ENCODE measurements at regions not wholly inside any gene's neighbourhood (a gene's known extent, or its start where the extent isn't known, plus 50 kb on each side); places are given as distances from the start of the nearest gene placed in this dataset.

DNA sequence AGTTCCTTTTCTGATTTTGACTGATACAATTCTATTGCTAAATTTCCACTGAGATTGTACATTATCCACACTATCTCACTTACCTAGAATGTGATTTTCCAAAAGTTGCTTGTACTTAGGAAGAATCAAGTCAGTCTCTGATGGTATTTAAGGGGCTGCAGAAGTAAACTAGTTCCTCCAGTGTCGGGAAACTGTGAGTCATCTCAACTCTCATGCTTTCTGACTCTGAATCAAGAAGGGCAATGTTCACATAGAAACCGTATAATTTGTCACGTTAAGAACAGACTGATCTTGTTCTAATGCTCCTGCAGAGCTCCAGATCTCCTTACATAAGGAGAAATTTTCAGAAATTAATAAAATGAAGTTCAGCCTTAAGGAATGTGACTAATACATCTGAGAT, 369.3 kb downstream of the KLF5 start:
- in situ Hi-C loops (cut with MboI; ENCODE audit: low sequenced_read_pairs) = no loop called here

DNA sequence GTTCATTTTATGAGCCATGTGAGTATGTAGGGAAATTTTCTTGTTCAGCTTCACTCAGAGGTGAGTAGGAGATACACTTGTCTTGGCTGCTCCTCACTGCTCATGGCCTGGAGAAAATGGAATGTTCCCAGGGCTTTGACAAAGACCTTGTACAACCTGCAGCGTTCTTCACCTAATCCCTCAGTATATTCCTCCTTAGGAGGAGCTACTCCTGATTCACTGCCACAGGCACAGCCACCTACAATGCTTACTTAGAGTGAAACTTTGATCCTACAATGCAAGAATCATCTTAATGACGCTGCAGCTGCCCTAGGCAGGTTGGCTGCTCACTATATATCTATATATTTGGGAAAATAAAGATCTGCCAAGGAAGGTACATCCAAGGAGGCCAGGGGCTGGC, 364.2 kb downstream of the KLF5 start:
- in situ Hi-C loops (cut with MboI; ENCODE audit: low sequenced_read_pairs) = no loop called here

DNA sequence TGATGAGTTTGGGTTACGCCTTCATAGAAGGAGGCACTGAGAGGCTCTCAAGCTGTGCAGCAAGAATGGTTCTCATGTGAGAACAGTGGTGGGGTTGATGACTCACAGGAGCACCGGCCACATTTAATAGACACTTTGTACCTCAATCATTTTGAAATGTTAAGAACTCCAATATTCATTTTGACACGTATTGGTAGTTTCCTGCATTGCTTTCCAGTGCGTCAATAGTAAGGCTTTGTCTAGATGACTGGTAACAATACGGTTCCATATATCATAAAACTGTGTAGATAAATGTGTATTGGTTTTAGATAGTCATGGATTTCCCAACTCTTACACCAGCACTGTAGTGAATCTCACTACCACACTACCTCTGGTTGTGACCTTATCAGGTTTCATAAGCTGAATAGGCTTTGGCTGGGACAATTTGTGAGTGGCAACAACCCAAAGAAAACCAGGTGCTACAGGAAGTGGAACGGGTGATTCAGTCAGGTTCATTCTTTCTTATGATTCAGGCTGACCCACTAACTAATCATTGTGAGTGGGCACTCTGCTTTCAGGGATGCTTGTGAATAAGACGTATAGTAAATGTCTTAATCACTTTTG, 362.6 kb downstream of the KLF5 start:
- in situ Hi-C loops (cut with MboI; ENCODE audit: low sequenced_read_pairs) = no loop called here

DNA sequence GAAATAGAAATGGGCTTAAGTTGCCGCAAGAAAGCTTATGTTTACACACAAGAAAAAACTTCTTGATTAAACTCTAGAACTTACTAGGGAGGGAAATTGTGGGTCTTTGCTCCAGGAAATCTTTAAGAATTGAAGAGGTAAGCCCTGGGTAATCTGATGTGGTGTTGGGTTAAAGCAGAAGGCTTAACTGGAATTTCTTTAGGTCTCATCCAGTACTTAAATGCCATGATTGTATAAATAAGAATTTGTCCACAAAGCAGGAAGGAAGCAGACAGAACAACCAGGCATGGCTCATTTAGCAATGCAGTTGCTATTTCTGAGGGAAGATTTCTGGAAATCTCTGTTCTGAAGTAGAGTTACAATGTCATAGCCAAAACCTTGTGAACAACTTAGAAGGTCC, 360.4 kb downstream of the KLF5 start:
- in situ Hi-C loops (cut with MboI; ENCODE audit: low sequenced_read_pairs) = no loop called here

DNA sequence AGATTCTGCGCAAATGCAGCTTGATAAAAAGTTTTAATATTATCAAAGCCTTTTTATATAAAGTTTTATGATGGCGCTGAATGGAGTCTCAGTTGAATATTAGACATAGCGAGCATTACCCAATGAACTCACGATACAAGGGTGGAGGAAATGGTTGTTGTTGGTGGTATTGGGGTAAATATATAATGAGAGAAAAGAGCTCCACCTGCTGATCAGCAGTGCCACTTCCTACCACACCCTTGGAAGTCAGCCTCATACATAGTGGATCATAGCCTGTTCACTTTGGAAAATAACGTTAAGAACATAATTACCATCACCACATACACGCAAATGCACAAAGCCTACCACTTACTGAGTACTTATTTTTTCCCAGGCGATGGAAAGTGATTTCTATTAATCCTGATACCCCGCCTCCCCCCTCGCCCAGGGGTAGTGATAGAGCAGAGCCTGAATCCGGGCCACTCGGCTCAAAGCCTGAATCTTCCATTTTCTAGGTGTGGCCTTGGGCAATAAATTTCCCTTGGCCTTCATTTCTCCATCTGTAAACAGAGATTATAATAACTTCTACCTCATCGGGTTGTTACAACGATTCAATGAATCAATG, 358.3 kb downstream of the KLF5 start:
- in situ Hi-C loops (cut with MboI; ENCODE audit: low sequenced_read_pairs) = no loop called here

DNA sequence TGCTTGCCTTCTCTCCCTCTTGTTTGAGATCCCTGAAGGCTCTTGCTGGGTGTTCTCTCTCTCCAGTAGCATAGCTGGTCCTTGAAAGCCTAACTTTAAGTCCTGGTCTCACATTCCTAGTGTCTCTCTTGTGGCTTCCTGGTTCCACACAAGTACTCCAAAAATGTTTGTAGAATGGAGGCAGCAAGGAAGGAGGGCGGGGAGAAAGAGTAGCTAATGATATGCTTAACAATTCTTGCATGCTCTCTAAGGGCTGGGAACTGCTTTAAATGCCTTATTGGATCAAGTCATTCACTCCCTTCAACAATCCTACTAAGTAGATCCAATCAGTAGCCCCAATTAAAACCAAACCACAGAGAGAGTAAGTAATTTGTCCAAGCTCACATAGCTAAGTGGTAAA, 357.3 kb downstream of the KLF5 start:
- in situ Hi-C loops (cut with MboI; ENCODE audit: low sequenced_read_pairs) = no loop called here

DNA sequence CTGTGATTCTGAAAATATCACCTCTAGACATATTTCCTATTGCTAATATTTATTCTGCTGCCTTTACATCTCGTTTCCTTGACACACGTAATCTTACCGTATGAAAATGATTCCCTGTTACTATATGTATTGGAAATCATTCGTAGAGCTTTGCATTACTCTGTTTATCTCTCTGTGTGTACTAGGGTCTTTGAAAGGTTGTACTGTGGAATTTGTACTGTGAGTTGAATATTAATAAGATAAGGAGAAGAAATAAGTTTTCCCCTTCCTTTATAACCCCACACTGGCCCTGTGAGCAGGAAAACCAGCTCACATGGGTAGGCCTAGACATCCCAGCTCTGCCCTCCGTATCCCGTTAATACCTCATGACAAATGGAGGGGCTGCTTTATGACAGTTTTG, 354.9 kb downstream of the KLF5 start:
- in situ Hi-C loops (cut with MboI; ENCODE audit: low sequenced_read_pairs) = no loop called here

DNA sequence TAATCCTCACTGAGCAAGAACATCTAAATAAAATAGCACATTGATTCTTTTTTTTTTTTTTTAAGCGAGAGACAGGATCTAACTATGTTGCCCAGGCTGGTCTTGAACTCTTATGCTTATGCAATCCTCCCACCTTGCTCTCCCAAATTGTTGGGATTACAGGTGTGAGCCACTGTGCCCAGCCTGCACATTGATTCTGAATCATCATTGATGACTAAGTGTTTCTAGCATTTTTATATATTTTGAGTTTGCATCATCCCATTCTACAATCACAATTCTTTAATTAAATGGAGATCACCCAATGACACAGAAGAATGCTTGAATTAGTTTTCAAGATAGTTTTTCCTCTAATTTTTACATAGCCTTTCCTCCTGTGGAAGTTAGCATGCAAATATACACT, 354.1 kb downstream of the KLF5 start:
- in situ Hi-C loops (cut with MboI; ENCODE audit: low sequenced_read_pairs) = no loop called here

DNA sequence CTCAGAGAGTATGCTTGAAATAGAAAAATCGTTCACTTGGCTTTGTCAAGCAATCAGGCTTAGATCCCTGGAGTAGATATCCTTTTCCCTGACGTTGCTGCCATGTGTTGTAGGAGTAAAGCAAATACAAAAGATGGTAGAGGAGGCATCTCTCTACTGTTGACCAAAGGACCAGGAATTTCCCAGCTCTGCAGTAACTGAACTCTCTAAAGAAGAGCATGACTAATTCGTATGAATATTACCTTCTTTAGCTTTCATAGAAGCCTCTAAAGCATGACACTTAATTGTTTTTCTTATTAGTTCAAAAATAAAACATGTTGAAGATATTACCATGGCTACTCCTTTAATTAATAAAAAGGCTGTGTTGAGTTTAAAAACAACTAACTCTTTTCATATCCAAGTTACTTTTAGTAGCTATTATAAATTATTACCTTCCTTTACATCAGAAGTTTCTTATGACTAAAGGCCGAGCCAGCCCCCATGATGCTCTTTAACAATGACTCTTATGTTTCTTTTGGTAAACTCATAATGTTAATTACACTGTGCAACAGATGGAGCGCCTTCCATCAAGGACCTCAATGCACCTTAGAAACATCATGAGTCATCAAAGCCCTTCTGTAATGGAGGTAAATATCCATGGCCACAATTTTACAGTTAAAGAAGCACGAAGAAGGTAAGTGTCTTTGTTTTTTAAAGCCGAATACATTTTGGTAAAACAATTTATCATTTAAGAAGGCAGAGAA, 352.4 kb downstream of the KLF5 start:
- in situ Hi-C loops (cut with MboI; ENCODE audit: low sequenced_read_pairs) = no loop called here

DNA sequence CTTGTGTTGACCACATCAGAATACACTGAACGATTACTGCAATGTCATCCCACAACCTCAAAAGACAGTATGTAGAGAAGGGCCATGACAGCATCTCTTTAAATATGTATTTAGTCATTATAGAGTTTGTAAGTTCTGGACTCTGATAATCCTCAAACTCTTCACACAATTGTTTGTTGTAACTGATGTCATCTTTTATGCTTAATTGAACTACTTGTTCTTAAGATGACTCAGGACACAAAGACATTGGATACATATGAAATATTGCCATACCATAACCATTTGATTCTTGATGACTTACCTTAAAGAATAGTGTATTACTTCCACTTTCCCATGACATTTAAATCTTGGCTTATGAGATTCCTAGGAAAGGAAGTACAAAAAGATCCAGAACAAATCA, 347.6 kb downstream of the KLF5 start:
- in situ Hi-C loops (cut with MboI; ENCODE audit: low sequenced_read_pairs) = no loop called here

DNA sequence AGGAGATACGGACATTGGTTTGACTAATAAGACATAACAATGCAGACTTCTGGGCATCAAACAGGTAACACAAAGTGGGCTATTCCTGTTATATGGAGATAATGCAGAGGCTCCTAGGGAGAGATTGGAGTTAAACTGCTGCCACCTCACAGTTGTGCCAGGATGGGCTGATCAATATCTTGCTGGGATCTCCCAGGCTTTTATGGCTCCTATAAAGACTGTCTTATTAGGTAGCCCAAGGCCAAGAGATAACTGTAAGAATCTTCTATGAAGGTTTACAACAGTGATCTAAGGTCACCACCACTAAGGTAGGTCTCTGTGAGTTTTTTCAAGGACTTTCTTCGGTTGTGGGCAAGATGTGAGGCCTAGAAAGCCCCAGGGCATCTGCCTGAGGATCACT, 345.8 kb downstream of the KLF5 start:
- in situ Hi-C loops (cut with MboI; ENCODE audit: low sequenced_read_pairs) = no loop called here

DNA sequence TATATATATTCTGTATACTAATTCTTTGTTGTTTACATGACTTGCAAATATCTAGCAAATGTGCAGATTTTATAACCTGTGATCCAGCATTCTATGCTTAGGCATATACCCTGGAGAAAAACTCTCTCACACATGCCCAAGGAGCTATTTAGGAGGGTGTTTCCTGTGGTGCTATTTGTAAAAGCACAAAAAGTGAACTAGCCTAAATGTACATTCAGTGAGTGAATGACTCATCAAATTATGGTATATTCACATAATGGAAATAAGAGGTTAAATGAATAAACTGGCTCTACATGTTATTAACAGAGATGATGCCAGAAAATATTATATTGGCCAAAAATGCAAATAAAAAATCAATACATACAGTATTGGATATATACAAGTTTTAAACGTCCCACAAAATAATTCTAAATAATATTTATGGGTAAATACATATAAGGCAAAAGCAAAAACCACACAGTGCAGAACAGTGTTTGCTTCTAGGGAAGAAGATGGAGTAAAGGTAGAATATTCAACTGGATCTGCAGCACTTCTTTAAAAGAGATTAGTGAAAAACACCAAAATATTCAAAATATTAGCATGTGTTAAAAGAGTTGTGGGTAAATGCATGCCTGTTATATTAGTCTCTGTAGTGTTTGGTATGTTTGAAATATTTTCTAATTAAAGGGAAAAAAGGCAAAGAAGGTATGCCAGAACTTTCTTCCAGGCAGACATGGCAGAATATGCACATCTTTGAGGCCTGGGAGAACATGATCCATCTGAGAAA, 344.7 kb downstream of the KLF5 start:
- in situ Hi-C loops (cut with MboI; ENCODE audit: low sequenced_read_pairs) = no loop called here

DNA sequence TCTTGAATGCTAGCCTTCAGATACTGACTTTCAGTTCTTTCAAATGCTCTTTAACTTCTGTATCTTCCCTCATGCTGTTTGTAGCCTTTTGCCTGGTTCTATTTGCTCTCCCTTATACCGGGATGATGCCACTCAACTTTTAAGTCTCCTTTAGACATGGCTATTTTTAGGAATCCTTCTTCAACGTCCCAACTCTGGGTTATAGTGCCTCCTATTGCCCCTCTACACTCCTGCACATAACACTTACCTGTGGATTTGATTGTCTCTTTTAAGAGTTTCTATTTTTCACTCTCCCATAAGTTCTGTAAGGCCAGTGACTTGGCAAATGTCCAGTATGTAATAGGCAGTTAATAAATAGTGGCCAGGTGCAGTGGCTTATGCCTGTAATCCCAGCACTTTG, 343.0 kb downstream of the KLF5 start:
- in situ Hi-C loops (cut with MboI; ENCODE audit: low sequenced_read_pairs) = no loop called here

DNA sequence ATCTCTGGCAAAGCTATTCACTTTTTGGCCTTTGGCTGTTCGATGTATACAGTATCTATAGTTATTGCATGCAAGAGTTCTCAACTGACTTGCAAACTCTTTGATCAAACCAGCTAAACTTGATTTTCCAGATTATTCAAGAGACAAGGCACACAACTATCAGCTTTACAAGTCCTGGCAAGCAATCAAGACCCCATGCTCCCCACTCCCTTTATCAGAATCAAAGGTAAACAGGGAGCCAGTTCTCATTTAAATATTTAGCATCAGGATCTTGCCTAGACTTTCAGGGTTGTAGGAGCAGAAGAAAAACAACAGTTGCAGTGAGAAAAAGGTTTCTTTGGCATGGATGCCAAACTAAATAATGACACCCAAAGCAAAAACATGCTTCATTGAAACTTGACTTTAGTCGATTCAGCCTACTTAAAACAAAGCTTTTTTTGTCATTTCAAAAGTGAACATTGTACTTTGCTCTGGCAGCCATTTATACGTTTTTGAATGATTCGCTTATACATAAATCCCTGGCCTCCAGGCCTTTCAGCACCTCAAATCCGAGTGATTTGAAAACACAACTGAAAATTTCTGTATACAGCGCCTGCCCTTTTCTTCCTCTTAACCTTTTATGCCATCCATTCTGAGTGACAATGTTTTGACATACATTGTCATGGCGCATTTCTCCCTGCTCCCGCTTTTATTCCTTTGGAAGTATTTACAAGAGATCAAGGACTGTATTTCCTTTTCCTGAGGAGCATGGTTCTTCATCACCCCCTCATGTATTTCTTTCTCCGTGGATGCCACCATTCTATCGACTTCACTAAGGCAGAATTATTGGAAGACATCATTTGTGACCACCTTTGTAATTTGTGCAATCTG, 340.8 kb downstream of the KLF5 start:
- in situ Hi-C loops (cut with MboI; ENCODE audit: low sequenced_read_pairs) = no loop called here

DNA sequence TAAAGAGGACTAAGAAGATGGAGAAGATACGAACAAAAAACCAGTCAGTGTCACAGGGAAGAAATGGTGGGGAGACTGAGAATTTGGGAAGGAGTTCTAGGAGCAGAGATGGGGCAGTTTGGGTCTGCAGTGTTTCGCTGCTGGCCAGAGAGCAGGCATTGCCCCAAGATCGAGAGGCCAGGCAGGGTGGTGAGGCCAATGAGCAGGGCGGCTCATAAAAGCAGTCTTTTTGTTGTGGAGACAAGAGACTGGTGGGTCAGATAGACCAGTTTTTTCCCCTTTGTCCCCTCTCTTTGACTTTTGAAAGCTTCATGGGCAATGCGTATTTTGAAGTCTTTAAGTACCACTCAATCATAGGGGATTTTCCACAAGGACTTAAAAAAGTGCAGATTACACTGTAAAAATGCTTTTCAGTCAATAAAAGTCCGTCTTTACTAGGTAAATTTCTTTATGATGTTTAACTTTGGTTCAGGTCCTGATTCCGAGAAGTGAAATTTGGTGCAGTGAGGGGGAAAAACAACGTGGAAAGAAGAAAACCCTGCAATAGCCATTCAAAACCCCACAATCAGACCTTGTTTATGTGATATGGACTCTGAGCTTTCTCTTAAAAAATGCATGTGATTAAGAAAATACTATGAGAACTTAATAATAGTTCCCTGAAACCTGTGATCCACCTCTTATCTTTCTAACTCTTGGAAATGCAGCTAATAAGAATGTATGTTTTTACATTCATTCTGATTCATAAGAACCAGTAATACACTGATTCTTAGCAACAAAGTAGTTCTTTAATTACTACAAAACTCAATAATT, 338.9 kb downstream of the KLF5 start:
- in situ Hi-C loops (cut with MboI; ENCODE audit: low sequenced_read_pairs) = no loop called here

DNA sequence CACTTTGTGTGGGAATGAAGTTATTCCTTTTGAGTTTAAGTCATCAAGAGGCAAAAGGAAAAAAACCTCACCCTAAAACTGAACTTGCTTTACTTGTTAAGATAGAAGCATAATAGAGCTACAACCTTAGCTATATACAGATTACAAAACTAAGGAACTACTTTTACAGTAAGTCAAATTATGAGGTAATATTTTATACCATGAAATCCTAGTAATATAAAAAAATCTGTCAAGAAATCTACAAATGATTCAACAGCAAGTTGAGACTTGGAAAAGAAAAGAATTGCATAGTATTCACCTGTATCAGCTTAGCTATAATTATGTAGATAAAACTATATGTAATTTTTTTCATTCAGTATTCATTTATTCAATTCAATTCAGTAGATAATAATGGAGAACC, 335.3 kb downstream of the KLF5 start:
- in situ Hi-C loops (cut with MboI; ENCODE audit: low sequenced_read_pairs) = no loop called here

DNA sequence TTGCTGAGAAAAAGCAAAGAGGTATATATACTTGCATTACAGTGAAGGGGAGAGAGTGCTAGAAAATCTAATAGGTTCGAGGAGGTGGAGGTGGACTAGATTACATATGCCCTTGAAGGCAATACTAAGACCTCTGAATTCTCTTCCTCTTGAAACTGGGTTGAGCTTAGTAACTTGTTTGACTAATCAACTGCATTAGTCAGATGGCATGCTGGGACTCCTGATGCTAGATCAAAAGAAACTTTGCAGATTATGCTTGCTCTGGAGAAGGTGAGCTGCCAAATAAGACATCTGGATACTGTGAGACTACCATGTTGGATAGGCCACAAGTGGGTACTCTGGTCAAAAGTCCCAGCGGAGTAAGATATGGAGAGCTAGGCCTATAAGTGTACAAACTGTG, 331.3 kb downstream of the KLF5 start:
- in situ Hi-C loops (cut with MboI; ENCODE audit: low sequenced_read_pairs) = no loop called here

DNA sequence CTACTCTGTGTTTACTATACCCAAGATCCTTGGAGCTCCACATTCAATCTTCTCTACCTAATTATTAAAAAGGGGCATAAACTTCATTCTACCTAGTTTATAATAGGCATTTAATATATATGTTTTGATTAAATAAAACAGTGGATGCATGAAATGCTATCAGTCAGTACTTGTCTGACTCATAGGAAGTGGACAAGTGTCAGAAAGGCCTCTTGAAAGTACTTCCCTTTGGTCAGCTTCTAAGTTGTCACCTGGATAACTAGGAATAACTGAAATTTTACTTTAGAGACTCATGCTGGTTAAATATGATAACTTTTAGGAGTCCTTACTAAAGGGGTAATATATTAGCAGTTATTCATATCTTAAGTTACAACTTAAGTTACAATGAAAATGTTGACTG, 329.8 kb downstream of the KLF5 start:
- in situ Hi-C loops (cut with MboI; ENCODE audit: low sequenced_read_pairs) = no loop called here

DNA sequence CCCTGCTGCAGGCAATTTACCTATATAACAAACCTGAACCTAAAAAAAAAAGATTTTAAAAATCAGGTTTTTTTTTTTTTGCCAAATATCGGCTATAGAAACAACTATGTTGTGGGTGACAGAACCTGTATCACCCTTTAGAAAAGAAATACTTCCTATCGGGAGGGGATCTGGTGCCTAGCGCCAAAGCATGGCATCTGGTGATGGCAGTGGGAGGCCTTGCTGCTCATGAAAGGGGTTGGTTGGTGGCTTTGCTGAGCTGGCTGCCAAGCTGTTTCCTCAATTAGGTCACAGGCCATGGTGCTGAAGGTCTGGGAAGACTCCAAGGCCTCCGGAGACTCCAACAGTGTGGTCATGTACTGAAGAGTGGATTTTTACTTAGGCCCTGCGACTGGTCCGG, 328.5 kb downstream of the KLF5 start:
- in situ Hi-C loops (cut with MboI; ENCODE audit: low sequenced_read_pairs) = no loop called here

DNA sequence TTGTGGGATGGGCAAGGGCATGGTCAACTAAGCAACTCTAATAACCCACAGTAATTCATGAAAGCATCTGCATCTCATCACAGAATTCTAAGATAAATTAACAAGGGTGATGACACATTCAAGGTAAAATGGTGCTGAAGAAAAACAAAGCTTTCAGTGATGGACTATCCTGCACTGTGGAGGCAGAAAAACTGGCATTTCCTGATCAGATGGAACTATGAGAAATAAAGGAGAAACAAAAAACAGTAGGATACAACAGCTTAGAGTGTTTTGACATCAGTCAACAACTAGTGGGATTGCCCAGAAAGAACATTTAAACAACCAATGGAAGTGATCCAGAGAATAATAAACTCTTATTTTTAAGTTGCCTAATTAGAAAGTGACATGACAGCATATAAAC, 327.0 kb downstream of the KLF5 start:
- in situ Hi-C loops (cut with MboI; ENCODE audit: low sequenced_read_pairs) = no loop called here
